ENCODE measurements at regions not wholly inside any gene's neighbourhood (a gene's known extent, or its start where the extent isn't known, plus 50 kb on each side); places are given as distances from the start of the nearest gene placed in this dataset.

- no peak for TF ChIP-seq POLR2A (IDR thresholded peaks at IDR 0.05; ENCODE audit: low read depth)
- TF ChIP-seq, protein P1, sequence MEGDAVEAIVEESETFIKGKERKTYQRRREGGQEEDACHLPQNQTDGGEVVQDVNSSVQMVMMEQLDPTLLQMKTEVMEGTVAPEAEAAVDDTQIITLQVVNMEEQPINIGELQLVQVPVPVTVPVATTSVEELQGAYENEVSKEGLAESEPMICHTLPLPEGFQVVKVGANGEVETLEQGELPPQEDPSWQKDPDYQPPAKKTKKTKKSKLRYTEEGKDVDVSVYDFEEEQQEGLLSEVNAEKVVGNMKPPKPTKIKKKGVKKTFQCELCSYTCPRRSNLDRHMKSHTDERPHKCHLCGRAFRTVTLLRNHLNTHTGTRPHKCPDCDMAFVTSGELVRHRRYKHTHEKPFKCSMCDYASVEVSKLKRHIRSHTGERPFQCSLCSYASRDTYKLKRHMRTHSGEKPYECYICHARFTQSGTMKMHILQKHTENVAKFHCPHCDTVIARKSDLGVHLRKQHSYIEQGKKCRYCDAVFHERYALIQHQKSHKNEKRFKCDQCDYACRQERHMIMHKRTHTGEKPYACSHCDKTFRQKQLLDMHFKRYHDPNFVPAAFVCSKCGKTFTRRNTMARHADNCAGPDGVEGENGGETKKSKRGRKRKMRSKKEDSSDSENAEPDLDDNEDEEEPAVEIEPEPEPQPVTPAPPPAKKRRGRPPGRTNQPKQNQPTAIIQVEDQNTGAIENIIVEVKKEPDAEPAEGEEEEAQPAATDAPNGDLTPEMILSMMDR (IDR thresholded peaks at IDR 0.05): no peak
- TF ChIP-seq EP300 (IDR thresholded peaks at IDR 0.05): no peak
Observed at GRCh38 chr9:118252027-118252426, 547.8 kb downstream of the TLR4 start.

Data from esophagus muscularis mucosa (tissue), 4 donors.